Esophagus squamous epithelium (tissue), 5 donors: ENCODE measurements at regions not wholly inside any gene's neighbourhood (a gene's known extent, or its start where the extent isn't known, plus 50 kb on each side); places are given as distances from the start of the nearest gene placed in this dataset.

ENCODE experiments used
- DNase-seq: peaks from one replicate; lab custom pipeline; 2025; lab: John Stamatoyannopoulos, UW
- H3K27ac ChIP-seq, 4 donors: fragments of 200-600 bp; sonication (generic); one replicate each; pipeline ENCODE4 v1.5.1; 2016 to 2019; ENCODE audit warnings: mild to moderate bottlenecking in 1 of 4
- H3K27me3 ChIP-seq, 4 donors: fragments of 200-600 bp; sonication (generic); 1 replicate in 3 of 4; 2 replicates in 1 of 4; pipeline versions ENCODE4 v1.5.1 to v1.6.0; 2017 to 2021; ENCODE audit warnings: antibody characterized with exemption in 1 of 4
- H3K36me3 ChIP-seq, 3 donors: fragments of 200-600 bp; sonication (generic); one replicate each; pipeline ENCODE4 v1.5.1; 2016 to 2019
- H3K4me1 ChIP-seq, 3 donors: fragments of 200-600 bp; sonication (generic); one replicate each; pipeline ENCODE4 v1.5.1; 2017 to 2019
- H3K4me3 ChIP-seq, 4 donors: fragments of 200-600 bp; sonication (generic); 1 replicate in 3 of 4; 2 replicates in 1 of 4; pipeline ENCODE4 v1.5.1; 2016 to 2019; ENCODE audit warnings: mild to moderate bottlenecking in 2 of 4, moderate library complexity in 1 of 4
- H3K9me3 ChIP-seq, 3 donors: fragments of 200-600 bp; sonication (generic); one replicate each; pipeline ENCODE4 v1.5.1; 2016 to 2019
- POLR2A ChIP-seq, 4 donors: fragments of 450-650 bp; IDR thresholded peaks; one replicate each; pipeline ENCODE4 v1.6.1; 2017; ENCODE audit warnings: antibody characterized with exemption in 4 of 4, mild to moderate bottlenecking in 4 of 4, moderate library complexity in 3 of 4
- WGBS, 2 donors: methylation state at CpG; one replicate each; pipeline ENCODE4 v1.1.5; 2018; 5-methylcytosine and 5-hydroxymethylcytosine counted together
- intact Hi-C: fragments of 100-400 bp; cut with DNase I; formaldehyde crosslinking; loops from one replicate; pipeline ENCODE4 v1.15.0; 2022
- TF ChIP-seq, protein P1 (sequence below), 6 experiments: fragments of 450-650 bp in 4 of 6; fragments of 200-600 bp in 2 of 6; sonication (generic) in 2 of 6; IDR thresholded peaks; one replicate each; pipeline ENCODE4 v1.5.1; 2016 to 2019; ENCODE audit warnings: antibody characterized with exemption in 6 of 6, mild to moderate bottlenecking in 4 of 6, moderate library complexity in 4 of 6
- donor health status: DM: yes; HTN: yes; CAD: no.

DNA sequence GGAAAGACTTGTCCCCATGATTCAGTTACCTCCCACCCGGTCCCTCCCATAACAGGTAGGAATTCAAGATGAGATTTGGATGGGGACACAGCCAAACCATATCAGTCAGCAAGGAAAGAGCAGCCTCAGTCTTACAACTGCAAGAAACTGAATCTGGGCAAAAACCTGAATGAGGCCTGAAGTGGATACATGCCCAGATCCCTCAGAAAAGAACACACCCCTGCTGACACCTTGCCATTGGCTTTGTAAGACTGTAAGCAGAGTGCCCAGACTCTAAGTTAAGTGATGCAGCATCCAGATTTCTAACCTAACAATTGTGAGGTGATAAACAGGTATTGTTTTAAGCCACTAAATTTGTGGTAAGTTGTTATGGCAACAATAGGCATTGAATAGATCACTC, 670.8 kb downstream of the SORCS1 start:
- 25 to 50% methylated on average over 1 of the region's 1 CpG for WGBS, 2 donors
- intact Hi-C loops: no loop called here
- DNase-seq: no peak

DNA sequence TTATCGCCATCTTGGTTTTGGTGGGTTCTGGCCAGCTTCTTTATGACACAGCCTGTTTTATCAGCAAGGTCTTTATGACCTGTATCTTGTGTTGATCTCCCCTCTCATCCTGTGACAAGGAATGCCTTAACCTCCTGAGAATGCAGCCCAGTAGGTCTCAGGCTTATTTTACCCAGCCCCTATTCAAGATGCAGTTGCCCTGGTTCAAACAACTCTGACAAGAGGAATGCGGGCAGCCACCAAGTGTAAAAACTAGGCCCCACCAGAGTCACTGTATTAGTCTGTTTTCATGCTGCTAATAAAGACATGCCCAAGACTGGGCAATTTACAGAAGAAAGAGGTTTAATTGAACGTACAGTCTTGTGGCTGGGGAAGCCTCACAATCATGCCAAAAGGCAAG, 671.3 kb downstream of the SORCS1 start:
- H3K4me3 ChIP-seq: no peak overlapping the region
- no peaks in the 10 kb centered on the region for H3K9me3 ChIP-seq
- intact Hi-C loops: no loop called here
- no peak overlapping the region for H3K27ac ChIP-seq
- no peak for DNase-seq
- 76 to 84% methylated on average over 3 of the region's 3 CpGs for WGBS, 2 donors
- H3K4me1 ChIP-seq: no peaks in the 10 kb centered on the region
- no peaks in the 10 kb centered on the region for H3K36me3 ChIP-seq
- TF ChIP-seq POLR2A (IDR thresholded peaks at IDR 0.05): no peak
- TF ChIP-seq, protein P1, sequence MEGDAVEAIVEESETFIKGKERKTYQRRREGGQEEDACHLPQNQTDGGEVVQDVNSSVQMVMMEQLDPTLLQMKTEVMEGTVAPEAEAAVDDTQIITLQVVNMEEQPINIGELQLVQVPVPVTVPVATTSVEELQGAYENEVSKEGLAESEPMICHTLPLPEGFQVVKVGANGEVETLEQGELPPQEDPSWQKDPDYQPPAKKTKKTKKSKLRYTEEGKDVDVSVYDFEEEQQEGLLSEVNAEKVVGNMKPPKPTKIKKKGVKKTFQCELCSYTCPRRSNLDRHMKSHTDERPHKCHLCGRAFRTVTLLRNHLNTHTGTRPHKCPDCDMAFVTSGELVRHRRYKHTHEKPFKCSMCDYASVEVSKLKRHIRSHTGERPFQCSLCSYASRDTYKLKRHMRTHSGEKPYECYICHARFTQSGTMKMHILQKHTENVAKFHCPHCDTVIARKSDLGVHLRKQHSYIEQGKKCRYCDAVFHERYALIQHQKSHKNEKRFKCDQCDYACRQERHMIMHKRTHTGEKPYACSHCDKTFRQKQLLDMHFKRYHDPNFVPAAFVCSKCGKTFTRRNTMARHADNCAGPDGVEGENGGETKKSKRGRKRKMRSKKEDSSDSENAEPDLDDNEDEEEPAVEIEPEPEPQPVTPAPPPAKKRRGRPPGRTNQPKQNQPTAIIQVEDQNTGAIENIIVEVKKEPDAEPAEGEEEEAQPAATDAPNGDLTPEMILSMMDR (IDR thresholded peaks at IDR 0.05): no peak
- H3K27me3 ChIP-seq: no peaks in the 10 kb centered on the region

More for the DNA sequence above, 670.8 kb downstream of the SORCS1 start:
- Histone ChIP-seq H3K4me3 (no peak overlapping the region), H3K4me1 (no peaks in the 10 kb centered on the region), H3K9me3 (no peaks in the 10 kb centered on the region), H3K27me3 (no peaks in the 10 kb centered on the region), H3K36me3 (no peaks in the 10 kb centered on the region), H3K27ac (no peak overlapping the region)
- TF ChIP-seq POLR2A (IDR thresholded peaks at IDR 0.05): no peak
- TF ChIP-seq, protein P1 (IDR thresholded peaks at IDR 0.05): no peak

DNA sequence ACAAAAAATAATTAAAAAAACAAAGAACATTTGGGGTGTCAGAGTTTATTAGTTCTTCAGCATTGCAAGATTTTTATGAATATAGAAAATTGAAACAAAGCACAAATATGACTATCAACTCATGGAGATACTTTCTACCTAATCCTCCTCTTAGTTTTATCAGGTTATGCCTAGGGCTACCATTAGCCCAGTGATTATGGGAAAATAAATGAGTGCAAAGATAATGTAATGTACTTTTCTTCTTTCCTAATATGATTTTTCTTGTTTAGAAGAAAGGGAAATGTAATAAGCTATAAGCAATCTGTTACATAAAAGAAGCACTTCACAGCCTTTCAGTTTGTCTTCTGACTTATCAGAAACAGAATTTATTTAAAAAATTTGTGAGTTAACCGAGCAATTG, 676.8 kb downstream of the SORCS1 start:
- no peaks in the 10 kb centered on the region for H3K4me1 ChIP-seq
- WGBS, 2 donors: 63 to 72% methylated on average over 1 of the region's 1 CpG
- no peak for DNase-seq
- TF ChIP-seq, protein P1 (IDR thresholded peaks at IDR 0.05): no peak
- no peak for TF ChIP-seq POLR2A (IDR thresholded peaks at IDR 0.05)
- intact Hi-C loops: no loop called here
- no peak overlapping the region for H3K27ac ChIP-seq
- H3K4me3 ChIP-seq: no peak overlapping the region
- H3K27me3 ChIP-seq: no peaks in the 10 kb centered on the region
- H3K9me3 ChIP-seq: no peaks in the 10 kb centered on the region
- no peaks in the 10 kb centered on the region for H3K36me3 ChIP-seq

DNA sequence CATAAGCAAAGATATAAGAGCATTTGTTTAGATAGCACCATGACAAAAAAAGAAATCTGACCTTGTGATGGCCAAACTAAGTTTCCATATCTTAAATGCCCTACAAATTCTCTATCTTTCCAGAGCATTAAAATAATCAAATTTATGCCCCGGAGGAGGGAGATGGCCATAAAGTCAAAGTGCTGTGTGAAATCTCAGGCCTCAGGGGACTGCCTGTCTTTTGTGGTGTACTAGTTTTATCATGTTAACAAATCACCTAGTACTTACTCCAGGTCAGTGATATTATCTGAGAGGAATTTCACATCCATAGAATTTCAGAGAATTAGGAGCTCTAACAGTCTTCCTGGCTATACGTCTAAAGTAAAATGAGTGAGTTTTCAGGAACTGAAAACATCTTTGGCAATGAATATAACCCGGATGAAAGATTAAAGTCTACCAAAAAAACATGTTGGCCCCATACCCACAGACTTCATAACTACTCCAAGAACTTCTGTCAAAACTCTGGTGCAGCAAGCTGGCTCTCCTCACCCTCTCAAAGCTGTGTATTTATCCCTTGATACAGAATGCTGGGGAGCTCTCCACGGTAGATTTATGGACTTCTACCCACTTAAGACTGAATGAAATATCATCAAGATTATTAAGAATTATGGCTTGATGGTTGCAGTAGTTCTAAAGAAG, 682.8 kb downstream of the SORCS1 start:
- H3K36me3 ChIP-seq: no peaks in the 10 kb centered on the region
- H3K4me1 ChIP-seq: no peaks in the 10 kb centered on the region
- intact Hi-C loops: no loop called here
- H3K27ac ChIP-seq: no peak overlapping the region
- H3K27me3 ChIP-seq: no peaks in the 10 kb centered on the region
- WGBS, 2 donors: 52 to 62% methylated on average over 4 of the region's 4 CpGs
- H3K4me3 ChIP-seq: no peak overlapping the region
- TF ChIP-seq, protein P1 (IDR thresholded peaks at IDR 0.05): no peak
- no peak for TF ChIP-seq POLR2A (IDR thresholded peaks at IDR 0.05)
- no peak for DNase-seq
- H3K9me3 ChIP-seq: no peaks in the 10 kb centered on the region

DNA sequence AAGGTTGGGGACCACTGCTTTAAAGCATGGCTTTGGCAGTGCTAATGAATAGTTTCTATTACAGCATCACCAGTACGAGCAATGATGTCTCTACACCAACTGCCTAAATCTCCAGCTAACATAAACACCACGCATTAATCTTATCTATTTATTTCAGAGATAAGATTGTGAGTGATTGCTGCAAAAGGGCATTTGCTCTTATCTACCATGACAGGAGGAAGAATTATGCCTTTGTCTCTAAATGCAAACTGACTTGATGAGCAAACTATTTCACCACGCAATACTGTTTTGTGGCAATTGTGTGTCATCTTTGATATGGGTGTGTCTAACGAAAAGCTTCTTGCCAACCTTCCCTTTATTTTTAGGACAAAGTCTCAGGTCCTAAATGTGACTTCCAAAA, 684.9 kb downstream of the SORCS1 start:
- Histone ChIP-seq H3K9me3 (no peaks in the 10 kb centered on the region), H3K4me1 (no peaks in the 10 kb centered on the region), H3K27ac (no peak overlapping the region), H3K4me3 (no peak overlapping the region), H3K27me3 (no peaks in the 10 kb centered on the region), H3K36me3 (no peaks in the 10 kb centered on the region)
- intact Hi-C loops: no loop called here
- TF ChIP-seq, protein P1 (IDR thresholded peaks at IDR 0.05): no peak
- no peak for DNase-seq
- 71% methylated on average over 4 of the region's 4 CpGs for WGBS, 2 donors
